MM.1S (cell line): ENCODE measurements at regions not wholly inside any gene's neighbourhood (a gene's known extent, or its start where the extent isn't known, plus 50 kb on each side); places are given as distances from the start of the nearest gene placed in this dataset.
A peak's percentile ranks its signal among the peaks of the same experiment; 100 is the strongest.

Experiments
- DNase-seq: peaks from one replicate; pipeline ENCODE4 v3.0.0-alpha.2; 2015
- H2AFZ ChIP-seq: fragments of 300-600 bp; sonication (generic); 2 replicates; pipeline ENCODE4 v1.6.0; 2016; ENCODE audit warnings: antibody characterized with exemption, low read length
- H3F3A ChIP-seq: fragments of 300-600 bp; sonication (generic); 2 replicates; pipeline ENCODE4 v1.6.1; 2016; ENCODE audit warnings: mild to moderate bottlenecking, antibody characterized with exemption, low read length, moderate library complexity, mixed read lengths; ENCODE audit not compliant: insufficient read depth
- H3K27ac ChIP-seq: fragments of 300-600 bp; sonication (generic); 2 replicates; pipeline ENCODE4 v1.5.1; 2016; ENCODE audit warnings: mild to moderate bottlenecking, low read length
- H3K27me3 ChIP-seq: fragments of 300-600 bp; sonication (generic); replicated peaks from 2 replicates; pipeline ENCODE4 v1.6.0; 2016; ENCODE audit warnings: low read length; ENCODE audit not compliant: insufficient read depth
- H3K36me3 ChIP-seq: fragments of 300-600 bp; sonication (generic); replicated peaks from 2 replicates; pipeline ENCODE4 v1.6.1; 2016; ENCODE audit warnings: mild to moderate bottlenecking, low read length, mixed read lengths; ENCODE audit not compliant: insufficient read depth
- H3K4me1 ChIP-seq: fragments of 300-600 bp; sonication (generic); 2 replicates; pipeline ENCODE4 v1.6.1; 2016; ENCODE audit warnings: low read length, mixed read lengths
- H3K4me2 ChIP-seq: fragments of 300-600 bp; sonication (generic); 2 replicates; pipeline ENCODE4 v1.6.0; 2016; ENCODE audit warnings: low read depth, low read length
- H3K4me3 ChIP-seq: fragments of 300-600 bp; sonication (generic); 2 replicates; pipeline ENCODE4 v1.5.1; 2016; ENCODE audit warnings: low read length, mixed read lengths
- H3K79me2 ChIP-seq: fragments of 300-600 bp; sonication (generic); 2 replicates; pipeline ENCODE4 v1.6.1; 2016; ENCODE audit warnings: mixed run types, low read length, mixed read lengths
- H3K9ac ChIP-seq: fragments of 300-600 bp; sonication (generic); 2 replicates; pipeline ENCODE4 v1.6.1; 2016; ENCODE audit warnings: low read length, mixed read lengths
- H3K9me2 ChIP-seq: fragments of 300-600 bp; sonication (generic); replicated peaks from 2 replicates; pipeline ENCODE4 v1.6.1; 2016; ENCODE audit warnings: mild to moderate bottlenecking, low read length, mixed read lengths; ENCODE audit not compliant: insufficient read depth
- H3K9me3 ChIP-seq: fragments of 300-600 bp; sonication (generic); replicated peaks from 2 replicates; pipeline ENCODE4 v1.6.1; 2016; ENCODE audit warnings: mild to moderate bottlenecking, low read length, mixed read lengths; ENCODE audit not compliant: insufficient read depth
- H4K20me1 ChIP-seq: fragments of 300-600 bp; sonication (generic); 2 replicates; pipeline ENCODE4 v1.6.1; 2016; ENCODE audit warnings: mild to moderate bottlenecking, low read length, moderate library complexity, mixed read lengths; ENCODE audit not compliant: insufficient read depth
- EZH2 ChIP-seq: fragments of 300-600 bp; sonication (generic); optimal IDR thresholded peaks from 2 replicates; pipeline ENCODE3; 2017; ENCODE audit warnings: low read depth, mild to moderate bottlenecking, antibody characterized with exemption, low read length, mixed read lengths
- EZH2phosphoT487 ChIP-seq: fragments of 300-600 bp; sonication (generic); IDR thresholded peaks from 2 replicates; pipeline ENCODE4 v1.6.1; 2018; ENCODE audit warnings: antibody characterized with exemption, low read length
- TF ChIP-seq, protein P1 (sequence below): fragments of 300-600 bp; sonication (generic); IDR thresholded peaks from 2 replicates; pipeline ENCODE4 v1.5.1; 2016; ENCODE audit warnings: antibody characterized with exemption, low read length, mixed read lengths

DNA sequence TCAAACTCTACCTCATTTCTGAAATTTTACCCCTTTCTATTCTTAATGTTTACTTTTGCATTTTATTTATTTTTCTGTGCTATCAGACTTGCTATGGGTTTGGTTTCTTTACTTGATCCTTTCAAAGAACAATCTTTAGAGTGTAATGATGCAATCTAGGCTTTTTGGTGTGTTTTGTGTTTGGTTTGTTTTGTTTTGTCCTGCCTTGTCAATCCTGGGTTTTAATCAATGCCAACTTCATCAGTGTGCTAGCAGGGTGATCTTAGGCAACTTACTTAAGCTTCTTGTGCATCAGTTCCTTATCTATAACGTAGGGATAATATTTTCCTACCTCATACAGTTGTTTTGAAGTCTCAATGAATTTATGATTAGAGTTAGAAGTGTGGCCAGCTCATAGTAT, 350.4 kb downstream of the NR4A2 start:
- no peak overlapping the region for H2AFZ ChIP-seq

DNA sequence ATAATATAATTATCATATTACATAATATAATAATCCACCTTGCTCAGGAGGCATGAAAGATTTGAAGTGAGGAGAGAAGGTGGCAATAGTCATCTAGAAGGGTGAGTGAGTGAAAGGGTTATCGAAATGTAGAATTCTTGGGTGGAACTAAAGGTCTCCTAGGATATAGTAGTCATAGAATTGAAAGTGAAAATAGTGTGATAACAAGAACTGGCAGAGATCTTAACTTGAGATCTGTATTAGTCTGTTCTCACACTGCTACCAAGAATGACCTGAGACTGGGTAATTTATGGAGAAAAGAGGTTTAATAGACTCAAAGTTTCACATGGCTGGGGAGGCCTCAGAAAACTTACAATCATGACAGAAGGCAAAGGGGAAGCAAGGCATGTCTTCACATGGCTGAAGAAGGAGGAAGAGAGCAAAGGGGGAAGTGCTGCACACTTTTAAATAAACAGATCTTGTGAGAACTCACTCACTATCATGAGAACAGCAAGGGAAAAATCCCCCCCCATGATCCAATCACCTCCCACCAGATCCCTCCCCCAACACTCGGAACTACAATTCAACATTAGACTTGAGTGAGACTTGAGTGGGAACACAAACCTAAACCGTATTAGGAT, 351.5 kb downstream of the NR4A2 start:
- DNase-seq = peak; percentile 23
- H3K4me2 ChIP-seq = no peak overlapping the region
- TF ChIP-seq, protein P1, sequence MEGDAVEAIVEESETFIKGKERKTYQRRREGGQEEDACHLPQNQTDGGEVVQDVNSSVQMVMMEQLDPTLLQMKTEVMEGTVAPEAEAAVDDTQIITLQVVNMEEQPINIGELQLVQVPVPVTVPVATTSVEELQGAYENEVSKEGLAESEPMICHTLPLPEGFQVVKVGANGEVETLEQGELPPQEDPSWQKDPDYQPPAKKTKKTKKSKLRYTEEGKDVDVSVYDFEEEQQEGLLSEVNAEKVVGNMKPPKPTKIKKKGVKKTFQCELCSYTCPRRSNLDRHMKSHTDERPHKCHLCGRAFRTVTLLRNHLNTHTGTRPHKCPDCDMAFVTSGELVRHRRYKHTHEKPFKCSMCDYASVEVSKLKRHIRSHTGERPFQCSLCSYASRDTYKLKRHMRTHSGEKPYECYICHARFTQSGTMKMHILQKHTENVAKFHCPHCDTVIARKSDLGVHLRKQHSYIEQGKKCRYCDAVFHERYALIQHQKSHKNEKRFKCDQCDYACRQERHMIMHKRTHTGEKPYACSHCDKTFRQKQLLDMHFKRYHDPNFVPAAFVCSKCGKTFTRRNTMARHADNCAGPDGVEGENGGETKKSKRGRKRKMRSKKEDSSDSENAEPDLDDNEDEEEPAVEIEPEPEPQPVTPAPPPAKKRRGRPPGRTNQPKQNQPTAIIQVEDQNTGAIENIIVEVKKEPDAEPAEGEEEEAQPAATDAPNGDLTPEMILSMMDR = no peak
- no peak for TF ChIP-seq EZH2
- TF ChIP-seq EZH2phosphoT487 = no peak

More for the DNA sequence above, 350.4 kb downstream of the NR4A2 start:
- DNase-seq = no peak
- no peaks in the 10 kb centered on the region for H3K36me3 ChIP-seq
- no peaks in the 10 kb centered on the region for H3K79me2 ChIP-seq
- no peaks in the 10 kb centered on the region for H3K9me3 ChIP-seq
- no peak overlapping the region for H3K9ac ChIP-seq
- no peak for TF ChIP-seq EZH2phosphoT487
- TF ChIP-seq, protein P1 = no peak
- no peak for TF ChIP-seq EZH2
- H3K27me3 ChIP-seq = no peaks in the 10 kb centered on the region
- H3K4me3 ChIP-seq = no peak overlapping the region
- no peaks in the 10 kb centered on the region for H3K9me2 ChIP-seq
- no peaks in the 10 kb centered on the region for H4K20me1 ChIP-seq
- H3K4me1 ChIP-seq = no peaks in the 10 kb centered on the region
- H3K4me2 ChIP-seq = no peak overlapping the region
- no peak overlapping the region for H3K27ac ChIP-seq
- no peaks in the 10 kb centered on the region for H3F3A ChIP-seq

DNA sequence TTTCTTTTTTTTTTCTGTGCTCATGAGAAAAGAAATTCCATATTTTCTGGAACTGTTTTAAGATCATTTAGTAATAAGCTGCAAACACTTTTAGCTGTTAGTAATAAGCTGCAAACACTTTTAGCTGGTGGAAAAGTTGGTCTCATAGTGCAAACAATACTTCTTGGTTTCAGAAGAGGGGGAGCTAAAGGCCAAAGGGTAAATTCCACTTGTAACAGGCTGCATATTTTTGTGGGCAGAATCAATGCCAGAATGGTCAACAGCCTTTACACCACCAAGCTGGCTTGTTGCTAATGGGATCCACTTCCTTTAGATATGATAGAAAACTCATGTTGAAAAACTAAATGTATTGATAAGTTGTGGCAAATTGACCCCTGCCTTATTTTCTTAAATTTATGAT, 356.8 kb downstream of the NR4A2 start:
- TF ChIP-seq EZH2phosphoT487 (no peak), EZH2 (no peak)
- TF ChIP-seq, protein P1 = no peak
- Histone ChIP-seq H4K20me1 (no peaks in the 10 kb centered on the region), H3K27me3 (no peaks in the 10 kb centered on the region), H3K27ac (no peak overlapping the region), H3K4me3 (no peak overlapping the region), H3K4me1 (no peaks in the 10 kb centered on the region), H3K79me2 (no peaks in the 10 kb centered on the region), H3K36me3 (no peaks in the 10 kb centered on the region), H3F3A (no peaks in the 10 kb centered on the region), H3K9ac (no peak overlapping the region), H3K9me3 (no peaks in the 10 kb centered on the region), H3K4me2 (no peak overlapping the region), H3K9me2 (no peaks in the 10 kb centered on the region), H2AFZ (0 out of 2 replicates have a peak overlapping the region, but pooled peaks have one; percentile 4)
- DNase-seq = peak; percentile 14

More for the DNA sequence above, 351.5 kb downstream of the NR4A2 start:
- no peak overlapping the region for H3K4me3 ChIP-seq
- no peak overlapping the region for H3K27ac ChIP-seq
- H3K9ac ChIP-seq = no peak overlapping the region
- no peaks in the 10 kb centered on the region for H3K36me3 ChIP-seq
- H2AFZ ChIP-seq = no peak overlapping the region
- H3K4me1 ChIP-seq = no peaks in the 10 kb centered on the region
- no peaks in the 10 kb centered on the region for H3F3A ChIP-seq
- H3K79me2 ChIP-seq = no peaks in the 10 kb centered on the region
- no peaks in the 10 kb centered on the region for H3K27me3 ChIP-seq
- H4K20me1 ChIP-seq = no peaks in the 10 kb centered on the region
- no peaks in the 10 kb centered on the region for H3K9me2 ChIP-seq
- H3K9me3 ChIP-seq = no peaks in the 10 kb centered on the region
